Fibroblast of peridontal ligament (primary cell): ENCODE measurements at regions not wholly inside any gene's neighbourhood (a gene's known extent, or its start where the extent isn't known, plus 50 kb on each side); places are given as distances from the start of the nearest gene placed in this dataset.
A peak's percentile ranks its signal among the peaks of the same experiment; 100 is the strongest.

Source experiments
- DNase-seq: peaks from one replicate; pipeline ENCODE4 v3.0.0-alpha.2; 2010; ENCODE audit errors: extremely low read depth

DNA sequence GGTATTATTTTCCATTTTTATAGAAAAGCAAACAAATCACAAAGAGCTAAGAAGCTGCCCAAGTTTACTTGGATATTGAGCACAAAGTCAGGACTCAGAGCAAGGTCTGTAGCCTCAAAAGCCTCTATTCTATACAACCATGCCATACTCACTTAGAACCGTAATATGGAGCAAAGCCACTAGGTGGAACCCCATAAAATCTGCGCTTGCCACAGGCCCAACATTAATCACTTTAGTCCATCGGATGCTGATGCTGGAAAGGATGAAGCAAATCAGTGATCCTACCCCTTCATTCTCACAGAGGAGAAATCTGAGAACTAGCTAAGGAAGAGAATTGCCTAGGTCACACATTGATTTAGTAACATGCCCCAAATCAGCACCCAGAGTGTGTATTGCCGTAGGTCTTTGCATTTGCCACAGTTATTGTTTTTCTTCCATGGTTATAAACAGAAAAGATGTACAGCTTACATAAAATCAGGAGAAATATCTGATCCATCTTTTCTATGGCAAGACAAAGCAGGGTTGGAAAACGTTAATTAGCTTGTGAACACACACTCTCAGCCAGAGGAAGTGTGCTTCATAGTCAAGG, 56.7 kb upstream of the RAB38 start:
- DNase-seq, result peak; percentile 65

DNA sequence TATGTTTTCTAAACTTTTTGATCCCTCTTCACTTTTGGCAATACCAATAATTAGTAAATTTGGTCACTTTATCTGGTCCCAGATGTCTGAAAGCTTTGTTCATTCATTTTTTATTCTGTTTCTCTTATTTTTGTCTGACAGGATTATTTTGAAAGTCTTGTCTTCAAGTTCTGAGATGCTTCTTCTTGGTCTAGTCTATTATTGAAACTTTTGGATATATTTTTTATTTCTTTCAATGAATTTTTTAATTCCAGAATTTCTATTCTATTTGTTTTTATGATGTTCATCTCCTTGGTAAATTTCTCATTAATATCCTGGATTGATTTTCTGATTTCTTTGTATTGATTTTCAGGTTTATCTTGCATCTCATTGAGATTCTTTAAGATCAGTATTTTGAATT, 54.1 kb upstream of the RAB38 start:
- DNase-seq, result no peak
